ENCODE measurements at regions not wholly inside any gene's neighbourhood (a gene's known extent, or its start where the extent isn't known, plus 50 kb on each side); places are given as distances from the start of the nearest gene placed in this dataset.

GRCh38 chr17:33978889-33979288 lies 276.2 kb upstream of the CCL2 start:
- no peak for TF ChIP-seq CTCF (conservative IDR thresholded peaks at IDR 0.05; ENCODE audit: low read length)
- TF ChIP-seq EZH2phosphoT487 (IDR thresholded peaks at IDR 0.05; ENCODE audit: borderline replicate concordance), result no peak
- no peaks in the 10 kb centered on the region for H3F3A ChIP-seq (ENCODE audit: low read depth)
- H3K36me3 ChIP-seq (ENCODE audit: insufficient read depth, low read length), result no peaks in the 10 kb centered on the region
- H3K4me3 ChIP-seq (ENCODE audit: low read length, poor library complexity, severe bottlenecking), result no peak overlapping the region
- no peaks in the 10 kb centered on the region for H3K4me1 ChIP-seq (ENCODE audit: insufficient read depth, low read length, poor library complexity, severe bottlenecking)
- H3K9ac ChIP-seq (ENCODE audit: low read depth, low read length, poor library complexity, severe bottlenecking), result no peak overlapping the region
- H3K79me2 ChIP-seq (ENCODE audit: insufficient read depth, low read length), result no peaks in the 10 kb centered on the region
- H3K4me2 ChIP-seq (ENCODE audit: low read depth, low read length, poor library complexity, severe bottlenecking), result no peak overlapping the region
- H3K27me3 ChIP-seq (ENCODE audit: insufficient read depth, low read length, poor library complexity, severe bottlenecking), result no peaks in the 10 kb centered on the region
- no peaks in the 10 kb centered on the region for H4K20me1 ChIP-seq (ENCODE audit: insufficient read depth, low read length, poor library complexity, severe bottlenecking)
- no peaks in the 10 kb centered on the region for H3K9me2 ChIP-seq (replicated peaks; ENCODE audit: low read depth, low read length)
- no peak overlapping the region for H2AFZ ChIP-seq (ENCODE audit: low read length)
- H3K9me3 ChIP-seq (ENCODE audit: insufficient read depth, low read depth, low read length), result no peaks in the 10 kb centered on the region

- Histone ChIP-seq H3K27me3 (ENCODE audit: insufficient read depth, low read length, poor library complexity, severe bottlenecking) (no peaks in the 10 kb centered on the region), H3F3A (ENCODE audit: low read depth) (no peaks in the 10 kb centered on the region), H3K4me2 (ENCODE audit: low read depth, low read length, poor library complexity, severe bottlenecking) (no peak overlapping the region), H3K36me3 (ENCODE audit: insufficient read depth, low read length) (no peaks in the 10 kb centered on the region), H3K9ac (ENCODE audit: low read depth, low read length, poor library complexity, severe bottlenecking) (no peak overlapping the region), H3K9me2 (replicated peaks; ENCODE audit: low read depth, low read length) (no peaks in the 10 kb centered on the region), H2AFZ (ENCODE audit: low read length) (no peak overlapping the region), H3K9me3 (ENCODE audit: insufficient read depth, low read depth, low read length) (no peaks in the 10 kb centered on the region), H3K4me3 (ENCODE audit: low read length, poor library complexity, severe bottlenecking) (no peak overlapping the region), H3K4me1 (ENCODE audit: insufficient read depth, low read length, poor library complexity, severe bottlenecking) (no peaks in the 10 kb centered on the region), H4K20me1 (ENCODE audit: insufficient read depth, low read length, poor library complexity, severe bottlenecking) (no peaks in the 10 kb centered on the region), H3K79me2 (ENCODE audit: insufficient read depth, low read length) (no peaks in the 10 kb centered on the region)
- TF ChIP-seq CTCF (conservative IDR thresholded peaks at IDR 0.05; ENCODE audit: low read length) (no peak), EZH2phosphoT487 (IDR thresholded peaks at IDR 0.05; ENCODE audit: borderline replicate concordance) (no peak)
These were observed 274.9 kb upstream of the CCL2 start for GRCh38 chr17:33980193-33980592.

GRCh38 chr17:33981711-33982601 lies 273.1 kb upstream of the CCL2 start:
- H4K20me1 ChIP-seq (ENCODE audit: insufficient read depth, low read length, poor library complexity, severe bottlenecking), result no peaks in the 10 kb centered on the region
- no peaks in the 10 kb centered on the region for H3K9me2 ChIP-seq (replicated peaks; ENCODE audit: low read depth, low read length)
- no peak overlapping the region for H3K4me3 ChIP-seq (ENCODE audit: low read length, poor library complexity, severe bottlenecking)
- no peaks in the 10 kb centered on the region for H3K79me2 ChIP-seq (ENCODE audit: insufficient read depth, low read length)
- no peaks in the 10 kb centered on the region for H3K9me3 ChIP-seq (ENCODE audit: insufficient read depth, low read depth, low read length)
- H3K4me1 ChIP-seq (ENCODE audit: insufficient read depth, low read length, poor library complexity, severe bottlenecking), result no peaks in the 10 kb centered on the region
- no peaks in the 10 kb centered on the region for H3F3A ChIP-seq (ENCODE audit: low read depth)
- no peak for TF ChIP-seq EZH2phosphoT487 (IDR thresholded peaks at IDR 0.05; ENCODE audit: borderline replicate concordance)
- TF ChIP-seq CTCF (conservative IDR thresholded peaks at IDR 0.05; ENCODE audit: low read length), result no peak
- no peaks in the 10 kb centered on the region for H3K27me3 ChIP-seq (ENCODE audit: insufficient read depth, low read length, poor library complexity, severe bottlenecking)
- no peak overlapping the region for H3K4me2 ChIP-seq (ENCODE audit: low read depth, low read length, poor library complexity, severe bottlenecking)
- no peak overlapping the region for H3K9ac ChIP-seq (ENCODE audit: low read depth, low read length, poor library complexity, severe bottlenecking)
- no peaks in the 10 kb centered on the region for H3K36me3 ChIP-seq (ENCODE audit: insufficient read depth, low read length)
- H2AFZ ChIP-seq (ENCODE audit: low read length), result no peak overlapping the region

Data from Loucy (cell line).